Progenitor cell of endocrine pancreas (in vitro differentiated cells): ENCODE measurements at regions not wholly inside any gene's neighbourhood (a gene's known extent, or its start where the extent isn't known, plus 50 kb on each side); places are given as distances from the start of the nearest gene placed in this dataset.

Source experiments
- DNase-seq: peaks from one replicate; pipeline ENCODE4 v3.0.0; 2021; ENCODE audit warnings: low spot score; ENCODE audit not compliant: unreplicated experiment
- H3K27ac Mint-ChIP-seq: 2 replicates; pipeline ENCODE4 v1.8.0; 2021; ENCODE audit warnings: mild to moderate bottlenecking, moderate library complexity, mixed read lengths
- H3K27me3 Mint-ChIP-seq: 2 replicates; pipeline ENCODE4 v1.8.0; 2021; ENCODE audit warnings: mixed read lengths
- H3K36me3 Mint-ChIP-seq: 2 replicates; pipeline ENCODE4 v1.8.0; 2022; ENCODE audit warnings: mixed read lengths; ENCODE audit not compliant: insufficient read depth
- H3K4me1 Mint-ChIP-seq: 2 replicates; pipeline ENCODE4 v1.8.0; 2021; ENCODE audit warnings: low read depth, mixed read lengths
- H3K4me3 Mint-ChIP-seq: 2 replicates; pipeline ENCODE4 v1.8.0; 2021; ENCODE audit warnings: low read depth, mild to moderate bottlenecking, moderate library complexity, mixed read lengths
- H3K9me3 Mint-ChIP-seq: 2 replicates; pipeline ENCODE4 v1.8.0; 2021; ENCODE audit warnings: low read depth, mixed read lengths
- CTCF ChIP-seq: fragments of 200-600 bp; sonication (generic); IDR thresholded peaks from one replicate; pipeline ENCODE4 v1.5.0; 2021; ENCODE audit warnings: antibody characterized with exemption, mild to moderate bottlenecking; ENCODE audit not compliant: unreplicated experiment

DNA sequence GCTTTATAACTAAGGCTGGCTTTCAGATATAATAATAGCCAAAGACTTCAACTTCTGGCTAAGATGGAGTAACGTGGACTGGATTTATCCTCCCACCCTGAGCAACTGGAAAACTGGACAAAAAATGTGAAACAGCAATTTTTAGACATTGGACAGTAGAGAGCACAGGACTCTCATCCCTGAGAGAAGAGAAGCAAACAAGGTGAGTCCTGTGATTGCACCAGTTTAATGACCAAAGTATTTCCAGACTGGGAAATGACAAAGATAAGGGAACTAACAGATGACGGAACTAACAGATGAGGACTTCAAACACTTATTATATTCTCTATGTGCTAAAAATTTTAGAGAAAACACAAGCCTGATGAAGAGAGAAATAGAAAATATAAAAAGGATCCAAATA lies 175.7 kb upstream of the SLC25A13 start:
- no peak overlapping the region for H3K4me3 Mint-ChIP-seq
- no peak for TF ChIP-seq CTCF
- H3K9me3 Mint-ChIP-seq, result no peaks in the 10 kb centered on the region
- H3K27me3 Mint-ChIP-seq, result no peaks in the 10 kb centered on the region
- no peak overlapping the region for H3K27ac Mint-ChIP-seq
- DNase-seq, result no peak
- peaks cover 10% of the 10 kb centered on the region for H3K4me1 Mint-ChIP-seq
- no peaks in the 10 kb centered on the region for H3K36me3 Mint-ChIP-seq

DNA sequence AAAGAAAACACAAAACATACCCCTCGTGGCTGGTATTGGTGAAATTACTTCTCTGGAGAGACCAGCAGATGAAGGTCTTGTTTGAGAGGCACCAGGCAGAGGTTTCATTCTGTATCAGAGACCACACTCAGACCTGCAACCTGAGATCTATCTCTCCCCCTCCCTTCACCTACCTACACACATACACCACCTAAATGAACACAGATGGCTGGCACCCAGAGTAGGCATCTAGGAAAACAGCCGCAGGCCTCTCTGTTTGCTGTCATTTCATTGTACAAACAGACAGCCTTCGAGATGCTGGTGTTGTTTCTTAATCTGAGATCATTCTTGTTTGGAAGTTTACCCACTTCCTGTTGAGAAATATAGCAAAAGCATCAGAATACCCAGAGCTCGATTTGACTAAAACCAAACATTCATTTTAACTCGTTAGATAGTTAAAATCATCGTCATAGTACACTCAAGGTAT lies 173.9 kb upstream of the SLC25A13 start:
- TF ChIP-seq CTCF, result no peak
- H3K36me3 Mint-ChIP-seq, result no peaks in the 10 kb centered on the region
- H3K27ac Mint-ChIP-seq, result no peak overlapping the region
- H3K4me1 Mint-ChIP-seq, result peaks cover 10% of the 10 kb centered on the region
- no peaks in the 10 kb centered on the region for H3K27me3 Mint-ChIP-seq
- DNase-seq, result no peak
- H3K4me3 Mint-ChIP-seq, result no peak overlapping the region
- H3K9me3 Mint-ChIP-seq, result no peaks in the 10 kb centered on the region

GRCh38 chr7:96486681-96487080 lies 164.8 kb upstream of the SLC25A13 start:
- Mint-ChIP-seq H3K27me3 (no peaks in the 10 kb centered on the region), H3K27ac (no peak overlapping the region), H3K4me3 (no peak overlapping the region), H3K9me3 (no peaks in the 10 kb centered on the region), H3K36me3 (no peaks in the 10 kb centered on the region), H3K4me1 (no peaks in the 10 kb centered on the region)
- DNase-seq, result no peak
- TF ChIP-seq CTCF, result no peak

- H3K4me3 Mint-ChIP-seq, result no peak overlapping the region
- no peaks in the 10 kb centered on the region for H3K36me3 Mint-ChIP-seq
- no peaks in the 10 kb centered on the region for H3K4me1 Mint-ChIP-seq
- no peaks in the 10 kb centered on the region for H3K27me3 Mint-ChIP-seq
- DNase-seq, result no peak
- no peak overlapping the region for H3K27ac Mint-ChIP-seq
- TF ChIP-seq CTCF, result no peak
- no peaks in the 10 kb centered on the region for H3K9me3 Mint-ChIP-seq
Measured at GRCh38 chr7:96484845-96485244, 162.9 kb upstream of the SLC25A13 start.

- Mint-ChIP-seq H3K36me3 (no peaks in the 10 kb centered on the region), H3K27ac (no peak overlapping the region), H3K27me3 (no peaks in the 10 kb centered on the region), H3K4me1 (no peaks in the 10 kb centered on the region), H3K9me3 (no peaks in the 10 kb centered on the region), H3K4me3 (no peak overlapping the region)
- DNase-seq, result no peak
- no peak for TF ChIP-seq CTCF
Measured at GRCh38 chr7:96484091-96484490, 162.2 kb upstream of the SLC25A13 start.
